ENCODE measurements at regions not wholly inside any gene's neighbourhood (a gene's known extent, or its start where the extent isn't known, plus 50 kb on each side); places are given as distances from the start of the nearest gene placed in this dataset.
"Not testable (repeated sequence)": the region's sequence is repeated elsewhere in the genome, so short reads cannot be mapped to it uniquely, and the experiment has no call there.

DNA sequence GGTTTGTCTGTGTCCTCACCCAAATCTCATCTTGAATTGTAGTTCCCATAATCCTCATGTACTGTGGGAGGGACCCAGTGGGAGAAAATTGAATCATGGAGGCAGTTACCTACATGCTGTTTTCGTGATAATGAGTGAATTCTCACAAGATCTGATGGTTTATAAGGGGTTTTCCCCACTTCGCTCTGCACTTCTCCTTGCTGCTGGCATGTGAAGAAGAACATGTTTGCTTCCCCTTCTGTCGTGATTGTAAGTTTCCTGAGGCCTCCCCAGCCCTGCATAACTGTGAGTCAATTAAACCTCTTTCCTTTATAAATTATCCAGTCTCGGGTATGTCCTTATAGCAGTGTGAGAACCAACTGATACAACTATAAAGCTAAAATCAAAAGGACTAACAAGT is 60.2 kb upstream of the RPL38 start:
- not testable (repeated sequence) for TF ChIP-seq CTCF (IDR thresholded peaks at IDR 0.05); POLR2A (IDR thresholded peaks at IDR 0.05); EP300 (IDR thresholded peaks at IDR 0.05; ENCODE audit: low read depth)

All from transverse colon (tissue), 3 donors.